ENCODE measurements at regions not wholly inside any gene's neighbourhood (a gene's known extent, or its start where the extent isn't known, plus 50 kb on each side); places are given as distances from the start of the nearest gene placed in this dataset.
"Not testable (repeated sequence)": the region's sequence is repeated elsewhere in the genome, so short reads cannot be mapped to it uniquely, and the experiment has no call there.

- H3K36me3 Mint-ChIP-seq = no peaks in the 10 kb centered on the region
- Histone ChIP-seq H3K9me3 (ENCODE audit: control insufficient read depth in 2 of 2, low read length in 2 of 2) (no peaks in the 10 kb centered on the region), H3K27me3 (ENCODE audit: control insufficient read depth, insufficient read depth, low read length) (no peaks in the 10 kb centered on the region), H3K27ac (ENCODE audit: insufficient read depth, low read length, poor library complexity, severe bottlenecking) (no peak overlapping the region), H3K4me1 (ENCODE audit: control insufficient read depth, insufficient read depth, low read length, poor library complexity, severe bottlenecking) (no peaks in the 10 kb centered on the region), H3K36me3 (ENCODE audit: control insufficient read depth, insufficient read depth, low read length) (no peaks in the 10 kb centered on the region), H3K4me3 (ENCODE audit: low read depth, low read length) (no peak overlapping the region)
- H3K4me1 Mint-ChIP-seq = no peaks in the 10 kb centered on the region
- no peaks in the 10 kb centered on the region for H3K27me3 Mint-ChIP-seq
- no peak overlapping the region for H3K27ac Mint-ChIP-seq
- H3K9me3 Mint-ChIP-seq = peaks cover 0 to 15% (median 5%) of the 10 kb centered on the region in 7 donors
- ATAC-seq (ENCODE audit: low read depth in 2 of 2) (no peak), DNase-seq (no peak)
- no peak overlapping the region for H3K4me3 Mint-ChIP-seq
Observed at GRCh38 chr9:106032978-106033377, 338.6 kb downstream of the TMEM38B start.

GRCh38 chr9:106035806-106036205 lies 341.5 kb downstream of the TMEM38B start:
- Mint-ChIP-seq H3K4me3 (no peak overlapping the region), H3K27me3 (no peaks in the 10 kb centered on the region), H3K4me1 (no peaks in the 10 kb centered on the region), H3K36me3 (no peaks in the 10 kb centered on the region), H3K9me3 (peaks cover 0 to 10% (median 5%) of the 10 kb centered on the region in 7 donors), H3K27ac (no peak overlapping the region)
- DNase-seq (no peak), ATAC-seq (ENCODE audit: low read depth in 2 of 2) (no peak)
- Histone ChIP-seq H3K36me3 (ENCODE audit: control insufficient read depth, insufficient read depth, low read length) (no peaks in the 10 kb centered on the region), H3K27me3 (ENCODE audit: control insufficient read depth, insufficient read depth, low read length) (no peaks in the 10 kb centered on the region), H3K4me3 (ENCODE audit: low read depth, low read length) (no peak overlapping the region), H3K4me1 (ENCODE audit: control insufficient read depth, insufficient read depth, low read length, poor library complexity, severe bottlenecking) (no peaks in the 10 kb centered on the region), H3K27ac (ENCODE audit: insufficient read depth, low read length, poor library complexity, severe bottlenecking) (no peak overlapping the region), H3K9me3 (ENCODE audit: control insufficient read depth in 2 of 2, low read length in 2 of 2) (no peaks in the 10 kb centered on the region)

GRCh38 chr9:106038266-106039001 lies 344.1 kb downstream of the TMEM38B start:
- no peaks in the 10 kb centered on the region for H3K27me3 Mint-ChIP-seq

DNA sequence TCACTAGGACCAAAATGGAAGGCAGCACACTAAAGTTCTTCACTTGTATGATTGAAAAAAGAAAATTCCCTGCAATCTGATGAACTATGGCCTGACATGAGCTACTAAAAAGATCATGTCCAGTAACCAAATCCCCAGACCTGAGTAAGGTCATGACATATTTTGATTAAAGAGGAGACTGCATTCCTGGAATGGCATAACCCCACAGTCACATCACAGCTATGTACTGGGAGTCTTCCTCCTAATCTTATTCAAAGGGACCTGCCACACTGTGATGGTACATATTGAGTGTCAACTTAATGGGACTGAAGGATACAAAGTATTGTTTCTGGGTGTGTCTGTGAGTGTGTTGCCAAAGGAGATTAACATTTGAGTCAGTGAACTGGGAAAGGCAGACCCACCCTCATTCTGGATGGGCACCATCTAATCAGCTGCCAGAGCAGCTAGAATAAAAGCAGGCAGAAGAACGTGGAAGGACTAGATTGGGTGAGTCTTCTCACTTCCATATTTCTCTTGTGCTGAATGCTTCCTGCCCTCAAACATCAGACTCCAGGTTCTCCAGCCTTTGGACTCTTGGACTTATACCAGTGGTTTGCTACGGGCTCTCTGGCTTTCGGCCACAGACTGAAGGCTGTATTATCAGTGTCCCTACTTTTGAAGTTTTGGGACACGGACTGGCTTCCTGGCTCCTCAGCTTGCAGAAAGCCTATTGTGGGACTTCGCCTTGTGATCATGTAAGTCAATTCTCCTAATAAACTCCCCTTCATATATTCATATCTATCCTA lies 345.0 kb downstream of the TMEM38B start:
- H3K27ac Mint-ChIP-seq = no peak overlapping the region
- no peaks in the 10 kb centered on the region for H3K4me1 Mint-ChIP-seq
- H3K27me3 Mint-ChIP-seq = no peaks in the 10 kb centered on the region
- no peak overlapping the region for H3K4me3 Mint-ChIP-seq
- H3K4me1 ChIP-seq (ENCODE audit: control insufficient read depth, insufficient read depth, low read length, poor library complexity, severe bottlenecking) = no peaks in the 10 kb centered on the region
- no peak overlapping the region for H3K27ac ChIP-seq (ENCODE audit: insufficient read depth, low read length, poor library complexity, severe bottlenecking)
- DNase-seq = no peak
- no peaks in the 10 kb centered on the region for H3K9me3 ChIP-seq (ENCODE audit: control insufficient read depth in 2 of 2, low read length in 2 of 2)
- no peak for ATAC-seq (ENCODE audit: low read depth in 2 of 2)
- no peaks in the 10 kb centered on the region for H3K36me3 ChIP-seq (ENCODE audit: control insufficient read depth, insufficient read depth, low read length)
- no peak overlapping the region for H3K4me3 ChIP-seq (ENCODE audit: low read depth, low read length)
- H3K36me3 Mint-ChIP-seq = no peaks in the 10 kb centered on the region
- peaks cover 0 to 13% (median 3%) of the 10 kb centered on the region in 7 donors for H3K9me3 Mint-ChIP-seq
- no peaks in the 10 kb centered on the region for H3K27me3 ChIP-seq (ENCODE audit: control insufficient read depth, insufficient read depth, low read length)

More at GRCh38 chr9:106038266-106039001, 344.1 kb downstream of the TMEM38B start:
- Histone ChIP-seq H3K9me3 (ENCODE audit: control insufficient read depth in 2 of 2, low read length in 2 of 2) (no peaks in the 10 kb centered on the region), H3K36me3 (ENCODE audit: control insufficient read depth, insufficient read depth, low read length) (no peaks in the 10 kb centered on the region), H3K27ac (ENCODE audit: insufficient read depth, low read length, poor library complexity, severe bottlenecking) (no peak overlapping the region), H3K4me3 (ENCODE audit: low read depth, low read length) (no peak overlapping the region), H3K4me1 (ENCODE audit: control insufficient read depth, insufficient read depth, low read length, poor library complexity, severe bottlenecking) (no peaks in the 10 kb centered on the region), H3K27me3 (ENCODE audit: control insufficient read depth, insufficient read depth, low read length) (no peaks in the 10 kb centered on the region)
- Mint-ChIP-seq H3K4me3 (no peak overlapping the region), H3K36me3 (no peaks in the 10 kb centered on the region), H3K4me1 (no peaks in the 10 kb centered on the region), H3K9me3 (peaks cover 0 to 13% (median 3%) of the 10 kb centered on the region in 7 donors), H3K27ac (no peak overlapping the region)
- ATAC-seq (ENCODE audit: low read depth in 2 of 2) = no peak
- DNase-seq = no peak

DNA sequence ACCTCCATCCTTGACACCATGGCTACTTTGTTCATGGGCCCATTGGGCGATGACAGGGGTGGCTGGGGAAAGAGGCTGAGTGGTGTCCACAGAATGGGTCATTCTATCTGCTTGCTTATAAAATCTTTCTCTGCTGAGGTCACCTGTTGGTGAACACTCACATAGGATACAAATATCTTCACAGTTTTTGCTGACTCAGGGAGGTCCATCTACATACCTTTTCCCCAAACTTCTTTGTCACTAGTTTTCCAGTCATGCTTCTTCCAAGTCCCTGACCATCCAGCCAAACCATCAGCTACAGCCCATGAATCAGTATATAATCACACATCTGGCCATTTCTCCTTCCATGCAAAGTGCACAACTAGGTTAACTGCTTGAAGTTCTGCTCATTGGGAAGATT lies 347.6 kb downstream of the TMEM38B start:
- not testable (repeated sequence) for H3K36me3 Mint-ChIP-seq; H3K27me3 Mint-ChIP-seq; H3K9me3 ChIP-seq (ENCODE audit: control insufficient read depth in 2 of 2, low read length in 2 of 2); H3K4me1 ChIP-seq (ENCODE audit: control insufficient read depth, insufficient read depth, low read length, poor library complexity, severe bottlenecking); H3K36me3 ChIP-seq (ENCODE audit: control insufficient read depth, insufficient read depth, low read length); ATAC-seq (ENCODE audit: low read depth in 2 of 2); H3K27ac Mint-ChIP-seq; DNase-seq; H3K27ac ChIP-seq (ENCODE audit: insufficient read depth, low read length, poor library complexity, severe bottlenecking); H3K27me3 ChIP-seq (ENCODE audit: control insufficient read depth, insufficient read depth, low read length); H3K9me3 Mint-ChIP-seq; H3K4me3 Mint-ChIP-seq; H3K4me1 Mint-ChIP-seq; H3K4me3 ChIP-seq (ENCODE audit: low read depth, low read length)

DNA sequence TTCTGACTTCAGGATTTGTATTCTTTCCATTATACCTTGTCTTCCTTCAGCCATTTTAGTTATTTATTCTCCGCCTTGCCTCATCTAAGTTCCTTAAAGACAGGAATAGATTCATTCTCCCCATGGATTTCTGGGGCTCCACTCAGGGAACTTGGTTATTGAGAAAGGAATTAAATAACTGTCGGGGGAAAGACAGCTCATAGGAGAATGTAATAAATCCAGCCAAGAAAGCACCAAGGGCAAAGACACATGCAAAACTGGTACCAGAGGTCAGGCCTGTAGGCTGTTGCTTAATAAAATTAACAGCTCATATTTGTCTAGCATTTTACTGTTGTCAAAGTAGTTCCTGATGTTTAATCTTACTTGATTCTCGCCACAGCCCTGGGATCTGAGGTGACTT lies 357.2 kb downstream of the TMEM38B start:
- Histone ChIP-seq H3K27ac (ENCODE audit: insufficient read depth, low read length, poor library complexity, severe bottlenecking) (no peak overlapping the region), H3K4me1 (ENCODE audit: control insufficient read depth, insufficient read depth, low read length, poor library complexity, severe bottlenecking) (no peaks in the 10 kb centered on the region), H3K4me3 (ENCODE audit: low read depth, low read length) (no peak overlapping the region), H3K36me3 (ENCODE audit: control insufficient read depth, insufficient read depth, low read length) (no peaks in the 10 kb centered on the region), H3K27me3 (ENCODE audit: control insufficient read depth, insufficient read depth, low read length) (no peaks in the 10 kb centered on the region), H3K9me3 (ENCODE audit: control insufficient read depth in 2 of 2, low read length in 2 of 2) (no peaks in the 10 kb centered on the region)
- no peaks in the 10 kb centered on the region for H3K27me3 Mint-ChIP-seq
- peaks cover 0 to 9% (median 0%) of the 10 kb centered on the region in 7 donors for H3K9me3 Mint-ChIP-seq
- no peaks in the 10 kb centered on the region for H3K4me1 Mint-ChIP-seq
- H3K36me3 Mint-ChIP-seq = no peaks in the 10 kb centered on the region
- no peak overlapping the region for H3K4me3 Mint-ChIP-seq
- ATAC-seq (ENCODE audit: low read depth in 2 of 2) (no peak), DNase-seq (no peak)
- H3K27ac Mint-ChIP-seq = no peak overlapping the region

- DNase-seq = no peak
- no peaks in the 10 kb centered on the region for H3K4me1 Mint-ChIP-seq
- H3K9me3 Mint-ChIP-seq = peaks cover 0 to 9% (median 0%) of the 10 kb centered on the region in 7 donors
- H3K36me3 Mint-ChIP-seq = no peaks in the 10 kb centered on the region
- no peak overlapping the region for H3K4me3 Mint-ChIP-seq
- Histone ChIP-seq H3K9me3 (ENCODE audit: control insufficient read depth in 2 of 2, low read length in 2 of 2) (no peaks in the 10 kb centered on the region), H3K36me3 (ENCODE audit: control insufficient read depth, insufficient read depth, low read length) (no peaks in the 10 kb centered on the region), H3K27me3 (ENCODE audit: control insufficient read depth, insufficient read depth, low read length) (no peaks in the 10 kb centered on the region), H3K27ac (ENCODE audit: insufficient read depth, low read length, poor library complexity, severe bottlenecking) (no peak overlapping the region), H3K4me1 (ENCODE audit: control insufficient read depth, insufficient read depth, low read length, poor library complexity, severe bottlenecking) (no peaks in the 10 kb centered on the region), H3K4me3 (ENCODE audit: low read depth, low read length) (no peak overlapping the region)
- ATAC-seq (ENCODE audit: low read depth in 2 of 2) = no peak
- H3K27me3 Mint-ChIP-seq = no peaks in the 10 kb centered on the region
- H3K27ac Mint-ChIP-seq = no peak overlapping the region
Observed at GRCh38 chr9:106052166-106052565, 357.8 kb downstream of the TMEM38B start.

GRCh38 chr9:106052735-106053134 lies 358.4 kb downstream of the TMEM38B start:
- Histone ChIP-seq H3K27ac (ENCODE audit: insufficient read depth, low read length, poor library complexity, severe bottlenecking) (no peak overlapping the region), H3K36me3 (ENCODE audit: control insufficient read depth, insufficient read depth, low read length) (no peaks in the 10 kb centered on the region), H3K9me3 (ENCODE audit: control insufficient read depth in 2 of 2, low read length in 2 of 2) (no peaks in the 10 kb centered on the region), H3K27me3 (ENCODE audit: control insufficient read depth, insufficient read depth, low read length) (no peaks in the 10 kb centered on the region), H3K4me3 (ENCODE audit: low read depth, low read length) (no peak overlapping the region), H3K4me1 (ENCODE audit: control insufficient read depth, insufficient read depth, low read length, poor library complexity, severe bottlenecking) (no peaks in the 10 kb centered on the region)
- DNase-seq = no peak
- Mint-ChIP-seq H3K27ac (no peak overlapping the region), H3K4me1 (no peaks in the 10 kb centered on the region), H3K36me3 (no peaks in the 10 kb centered on the region), H3K27me3 (no peaks in the 10 kb centered on the region), H3K4me3 (no peak overlapping the region), H3K9me3 (peaks cover 0 to 9% (median 0%) of the 10 kb centered on the region in 7 donors)
- ATAC-seq (ENCODE audit: low read depth in 2 of 2) = no peak
